ENCODE measurements at regions not wholly inside any gene's neighbourhood (a gene's known extent, or its start where the extent isn't known, plus 50 kb on each side); places are given as distances from the start of the nearest gene placed in this dataset.

- DNase-seq (ENCODE audit: low read depth in 2 of 2): no peak
These were observed 52.5 kb downstream of the KCNF1 start for GRCh38 chr2:10964052-10964790.

- DNase-seq (ENCODE audit: low read depth in 2 of 2): no peak
These were observed 53.6 kb downstream of the KCNF1 start for GRCh38 chr2:10965241-10965843.

- no peak for DNase-seq (ENCODE audit: low read depth in 2 of 2)
These were observed 54.3 kb downstream of the KCNF1 start for GRCh38 chr2:10966056-10966455.

- DNase-seq (ENCODE audit: low read depth in 2 of 2): no peak
These were observed 55.0 kb downstream of the KCNF1 start for GRCh38 chr2:10966741-10967140.

- DNase-seq (ENCODE audit: low read depth in 2 of 2): no peak
These were observed 56.4 kb downstream of the KCNF1 start for GRCh38 chr2:10968176-10968575.

GRCh38 chr2:10970666-10971065 is 58.9 kb downstream of the KCNF1 start:
- DNase-seq (ENCODE audit: low read depth in 2 of 2): no peak

GRCh38 chr2:10971161-10971887 is 59.6 kb downstream of the KCNF1 start:
- DNase-seq (ENCODE audit: low read depth in 2 of 2): no peak

- DNase-seq (ENCODE audit: low read depth in 2 of 2): no peak
These were observed 60.1 kb downstream of the KCNF1 start for GRCh38 chr2:10971888-10972260.

GRCh38 chr2:10972683-10973433 is 61.1 kb downstream of the KCNF1 start:
- DNase-seq (ENCODE audit: low read depth in 2 of 2): no peak

- DNase-seq (ENCODE audit: low read depth in 2 of 2): no peak
These were observed 62.0 kb downstream of the KCNF1 start for GRCh38 chr2:10973766-10974165.

- no peak for DNase-seq (ENCODE audit: low read depth in 2 of 2)
These were observed 65.3 kb downstream of the KCNF1 start for GRCh38 chr2:10977003-10977402.

- DNase-seq (ENCODE audit: low read depth in 2 of 2): no peak
These were observed 65.9 kb downstream of the KCNF1 start for GRCh38 chr2:10977621-10978020.

GRCh38 chr2:10978090-10978670 is 66.4 kb downstream of the KCNF1 start:
- no peak for DNase-seq (ENCODE audit: low read depth in 2 of 2)

GRCh38 chr2:10980071-10980470 is 68.3 kb downstream of the KCNF1 start:
- DNase-seq (ENCODE audit: low read depth in 2 of 2): no peak

- DNase-seq (ENCODE audit: low read depth in 2 of 2): no peak
These were observed 69.2 kb downstream of the KCNF1 start for GRCh38 chr2:10980886-10981425.

- no peak for DNase-seq (ENCODE audit: low read depth in 2 of 2)
These were observed 69.7 kb downstream of the KCNF1 start for GRCh38 chr2:10981451-10981850.

- no peak for DNase-seq (ENCODE audit: low read depth in 2 of 2)
These were observed 70.3 kb downstream of the KCNF1 start for GRCh38 chr2:10981941-10982431.

- no peak for DNase-seq (ENCODE audit: low read depth in 2 of 2)
These were observed 71.4 kb downstream of the KCNF1 start for GRCh38 chr2:10982931-10983701.

GRCh38 chr2:10983711-10984110 is 72.0 kb downstream of the KCNF1 start:
- DNase-seq (ENCODE audit: low read depth in 2 of 2): no peak

- DNase-seq (ENCODE audit: low read depth in 2 of 2): no peak
These were observed 72.8 kb downstream of the KCNF1 start for GRCh38 chr2:10984418-10985135.
